Hepatocyte (in vitro differentiated cells): ENCODE measurements at regions not wholly inside any gene's neighbourhood (a gene's known extent, or its start where the extent isn't known, plus 50 kb on each side); places are given as distances from the start of the nearest gene placed in this dataset.

ENCODE experiments used
- DNase-seq: peaks from one replicate; pipeline ENCODE4 v3.0.0-alpha.2; 2016; ENCODE audit warnings: low spot score
- H2AFZ ChIP-seq: fragments of 200-600 bp; sonication (generic); 2 replicates; pipeline ENCODE4 v1.6.0; 2016; ENCODE audit warnings: antibody characterized with exemption, mild to moderate bottlenecking
- H3K27ac ChIP-seq: fragments of 200-600 bp; sonication (generic); 2 replicates; pipeline ENCODE4 v1.5.1; 2016; ENCODE audit warnings: mild to moderate bottlenecking
- H3K27me3 ChIP-seq: fragments of 200-600 bp; sonication (generic); 2 replicates; pipeline ENCODE4 v1.6.1; 2016
- H3K36me3 ChIP-seq: fragments of 200-600 bp; sonication (generic); replicated peaks from 2 replicates; pipeline ENCODE4 v1.5.1; 2016; ENCODE audit warnings: low read depth; ENCODE audit not compliant: insufficient read depth
- H3K4me1 ChIP-seq: fragments of 200-600 bp; sonication (generic); 2 replicates; pipeline ENCODE4 v1.5.1; 2016; ENCODE audit warnings: mild to moderate bottlenecking, moderate library complexity; ENCODE audit not compliant: insufficient read depth
- H3K4me2 ChIP-seq: fragments of 200-600 bp; sonication (generic); 2 replicates; pipeline ENCODE4 v1.6.0; 2016
- H3K4me3 ChIP-seq: fragments of 200-600 bp; sonication (generic); 2 replicates; pipeline ENCODE4 v1.5.1; 2016; ENCODE audit warnings: mild to moderate bottlenecking
- H3K79me2 ChIP-seq: fragments of 200-600 bp; sonication (generic); 2 replicates; pipeline ENCODE4 v1.6.0; 2017; ENCODE audit warnings: mild to moderate bottlenecking
- H3K9me2 ChIP-seq: fragments of 200-600 bp; sonication (generic); replicated peaks from 2 replicates; pipeline ENCODE4 v1.6.0; 2017; ENCODE audit warnings: mild to moderate bottlenecking; ENCODE audit not compliant: insufficient read depth
- H3K9me3 ChIP-seq: fragments of 200-600 bp; sonication (generic); 2 replicates; pipeline ENCODE4 v1.5.1; 2016; ENCODE audit warnings: low read depth, mild to moderate bottlenecking
- H4K20me1 ChIP-seq: fragments of 200-600 bp; sonication (generic); 2 replicates; pipeline ENCODE4 v1.6.0; 2016; ENCODE audit warnings: mild to moderate bottlenecking; ENCODE audit not compliant: insufficient read depth, poor library complexity, severe bottlenecking
- CTCF ChIP-seq: fragments of 200-600 bp; sonication (generic); IDR thresholded peaks from 2 replicates; pipeline ENCODE4 v1.5.1; 2016; ENCODE audit warnings: antibody characterized with exemption, mild to moderate bottlenecking; ENCODE audit not compliant: poor library complexity
- EZH2 ChIP-seq: fragments of 200-600 bp; sonication (generic); IDR thresholded peaks from 2 replicates; pipeline ENCODE4 v1.6.1; 2016; ENCODE audit warnings: antibody characterized with exemption, mild to moderate bottlenecking, borderline replicate concordance
- EZH2phosphoT487 ChIP-seq: fragments of 200-600 bp; sonication (generic); IDR thresholded peaks from one replicate; pipeline ENCODE4 v1.6.1; 2018; ENCODE audit warnings: antibody characterized with exemption, mild to moderate bottlenecking, low read depth, moderate library complexity; ENCODE audit not compliant: unreplicated experiment, severe bottlenecking
- WGBS: methylation state at CpG from one replicate; pipeline ENCODE4 v1.1.6; 2016; ENCODE audit warnings: low lambda C conversion rate; ENCODE audit errors: missing lambda C conversion rate; 5-methylcytosine and 5-hydroxymethylcytosine counted together

- Histone ChIP-seq H3K9me3 (no peaks in the 10 kb centered on the region), H4K20me1 (no peaks in the 10 kb centered on the region), H3K4me2 (no peak overlapping the region), H3K36me3 (no peaks in the 10 kb centered on the region), H3K27me3 (no peaks in the 10 kb centered on the region), H3K4me3 (no peak overlapping the region), H3K27ac (no peak overlapping the region), H2AFZ (no peak overlapping the region), H3K79me2 (no peaks in the 10 kb centered on the region), H3K9me2 (no peaks in the 10 kb centered on the region), H3K4me1 (no peaks in the 10 kb centered on the region)
- WGBS: 92% methylated on average over 1 of the region's 1 CpG
- no peak for DNase-seq
- TF ChIP-seq EZH2 (no peak), CTCF (no peak), EZH2phosphoT487 (no peak)
These were observed 1380.5 kb upstream of the ATXN8OS start for GRCh38 chr13:68727165-68727564.

GRCh38 chr13:68719815-68720214 is 1387.8 kb upstream of the ATXN8OS start:
- H3K79me2 ChIP-seq: no peaks in the 10 kb centered on the region
- no peaks in the 10 kb centered on the region for H3K9me3 ChIP-seq
- H3K36me3 ChIP-seq: no peaks in the 10 kb centered on the region
- no peak overlapping the region for H2AFZ ChIP-seq
- H3K9me2 ChIP-seq: no peaks in the 10 kb centered on the region
- no peaks in the 10 kb centered on the region for H3K27me3 ChIP-seq
- H3K27ac ChIP-seq: no peak overlapping the region
- WGBS: 94% methylated on average over 3 of the region's 3 CpGs
- no peak for DNase-seq
- H3K4me3 ChIP-seq: no peak overlapping the region
- H3K4me1 ChIP-seq: no peaks in the 10 kb centered on the region
- TF ChIP-seq EZH2 (no peak), CTCF (no peak), EZH2phosphoT487 (no peak)
- no peak overlapping the region for H3K4me2 ChIP-seq
- no peaks in the 10 kb centered on the region for H4K20me1 ChIP-seq

GRCh38 chr13:68715651-68716050 is 1392.0 kb upstream of the ATXN8OS start:
- no peaks in the 10 kb centered on the region for H3K9me2 ChIP-seq
- no peaks in the 10 kb centered on the region for H3K4me1 ChIP-seq
- H3K4me2 ChIP-seq: no peak overlapping the region
- H3K27me3 ChIP-seq: no peaks in the 10 kb centered on the region
- no peaks in the 10 kb centered on the region for H4K20me1 ChIP-seq
- no peak overlapping the region for H3K4me3 ChIP-seq
- H3K79me2 ChIP-seq: no peaks in the 10 kb centered on the region
- H3K9me3 ChIP-seq: no peaks in the 10 kb centered on the region
- no peak overlapping the region for H3K27ac ChIP-seq
- TF ChIP-seq EZH2 (no peak), EZH2phosphoT487 (no peak), CTCF (no peak)
- no peak for DNase-seq
- no peaks in the 10 kb centered on the region for H3K36me3 ChIP-seq
- 79% methylated on average over 2 of the region's 2 CpGs for WGBS
- H2AFZ ChIP-seq: no peak overlapping the region

- no peaks in the 10 kb centered on the region for H3K9me3 ChIP-seq
- no peak overlapping the region for H2AFZ ChIP-seq
- TF ChIP-seq EZH2phosphoT487 (no peak), EZH2 (no peak), CTCF (no peak)
- DNase-seq: no peak
- no peaks in the 10 kb centered on the region for H3K79me2 ChIP-seq
- no peaks in the 10 kb centered on the region for H3K4me1 ChIP-seq
- H3K27me3 ChIP-seq: no peaks in the 10 kb centered on the region
- H3K9me2 ChIP-seq: no peaks in the 10 kb centered on the region
- H3K4me2 ChIP-seq: no peak overlapping the region
- no peaks in the 10 kb centered on the region for H3K36me3 ChIP-seq
- 27% methylated on average over 2 of the region's 2 CpGs for WGBS
- H3K4me3 ChIP-seq: no peak overlapping the region
- H4K20me1 ChIP-seq: no peaks in the 10 kb centered on the region
- no peak overlapping the region for H3K27ac ChIP-seq
These were observed 1393.3 kb upstream of the ATXN8OS start for GRCh38 chr13:68714292-68714691.
